ENCODE measurements at regions not wholly inside any gene's neighbourhood (a gene's known extent, or its start where the extent isn't known, plus 50 kb on each side); places are given as distances from the start of the nearest gene placed in this dataset.
A peak's percentile ranks its signal among the peaks of the same experiment; 100 is the strongest.
"Not testable (repeated sequence)": the region's sequence is repeated elsewhere in the genome, so short reads cannot be mapped to it uniquely, and the experiment has no call there.

GRCh38 chr2:60214626-60214875 is 338.9 kb downstream of the BCL11A start:
- Histone ChIP-seq H3K27ac (replicated peaks) (no peak overlapping the region), H3K4me3 (replicated peaks; ENCODE audit: insufficient read depth, low read length) (no peak overlapping the region), H3K27me3 (ENCODE audit: insufficient read depth, poor library complexity, severe bottlenecking) (no peaks in the 10 kb centered on the region)
- TF ChIP-seq SPI1 (IDR thresholded peaks at IDR 0.05; ENCODE audit: borderline replicate concordance, low read depth) (no peak), POLR2AphosphoS5 (IDR thresholded peaks at IDR 0.05; ENCODE audit: low read depth) (no peak), GABPA (IDR thresholded peaks at IDR 0.05; ENCODE audit: low read depth) (no peak)
- TF ChIP-seq, protein P1, sequence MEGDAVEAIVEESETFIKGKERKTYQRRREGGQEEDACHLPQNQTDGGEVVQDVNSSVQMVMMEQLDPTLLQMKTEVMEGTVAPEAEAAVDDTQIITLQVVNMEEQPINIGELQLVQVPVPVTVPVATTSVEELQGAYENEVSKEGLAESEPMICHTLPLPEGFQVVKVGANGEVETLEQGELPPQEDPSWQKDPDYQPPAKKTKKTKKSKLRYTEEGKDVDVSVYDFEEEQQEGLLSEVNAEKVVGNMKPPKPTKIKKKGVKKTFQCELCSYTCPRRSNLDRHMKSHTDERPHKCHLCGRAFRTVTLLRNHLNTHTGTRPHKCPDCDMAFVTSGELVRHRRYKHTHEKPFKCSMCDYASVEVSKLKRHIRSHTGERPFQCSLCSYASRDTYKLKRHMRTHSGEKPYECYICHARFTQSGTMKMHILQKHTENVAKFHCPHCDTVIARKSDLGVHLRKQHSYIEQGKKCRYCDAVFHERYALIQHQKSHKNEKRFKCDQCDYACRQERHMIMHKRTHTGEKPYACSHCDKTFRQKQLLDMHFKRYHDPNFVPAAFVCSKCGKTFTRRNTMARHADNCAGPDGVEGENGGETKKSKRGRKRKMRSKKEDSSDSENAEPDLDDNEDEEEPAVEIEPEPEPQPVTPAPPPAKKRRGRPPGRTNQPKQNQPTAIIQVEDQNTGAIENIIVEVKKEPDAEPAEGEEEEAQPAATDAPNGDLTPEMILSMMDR (IDR thresholded peaks at IDR 0.05; ENCODE audit: insufficient read depth, low read length): no peak
- TF ChIP-seq, protein P2, sequence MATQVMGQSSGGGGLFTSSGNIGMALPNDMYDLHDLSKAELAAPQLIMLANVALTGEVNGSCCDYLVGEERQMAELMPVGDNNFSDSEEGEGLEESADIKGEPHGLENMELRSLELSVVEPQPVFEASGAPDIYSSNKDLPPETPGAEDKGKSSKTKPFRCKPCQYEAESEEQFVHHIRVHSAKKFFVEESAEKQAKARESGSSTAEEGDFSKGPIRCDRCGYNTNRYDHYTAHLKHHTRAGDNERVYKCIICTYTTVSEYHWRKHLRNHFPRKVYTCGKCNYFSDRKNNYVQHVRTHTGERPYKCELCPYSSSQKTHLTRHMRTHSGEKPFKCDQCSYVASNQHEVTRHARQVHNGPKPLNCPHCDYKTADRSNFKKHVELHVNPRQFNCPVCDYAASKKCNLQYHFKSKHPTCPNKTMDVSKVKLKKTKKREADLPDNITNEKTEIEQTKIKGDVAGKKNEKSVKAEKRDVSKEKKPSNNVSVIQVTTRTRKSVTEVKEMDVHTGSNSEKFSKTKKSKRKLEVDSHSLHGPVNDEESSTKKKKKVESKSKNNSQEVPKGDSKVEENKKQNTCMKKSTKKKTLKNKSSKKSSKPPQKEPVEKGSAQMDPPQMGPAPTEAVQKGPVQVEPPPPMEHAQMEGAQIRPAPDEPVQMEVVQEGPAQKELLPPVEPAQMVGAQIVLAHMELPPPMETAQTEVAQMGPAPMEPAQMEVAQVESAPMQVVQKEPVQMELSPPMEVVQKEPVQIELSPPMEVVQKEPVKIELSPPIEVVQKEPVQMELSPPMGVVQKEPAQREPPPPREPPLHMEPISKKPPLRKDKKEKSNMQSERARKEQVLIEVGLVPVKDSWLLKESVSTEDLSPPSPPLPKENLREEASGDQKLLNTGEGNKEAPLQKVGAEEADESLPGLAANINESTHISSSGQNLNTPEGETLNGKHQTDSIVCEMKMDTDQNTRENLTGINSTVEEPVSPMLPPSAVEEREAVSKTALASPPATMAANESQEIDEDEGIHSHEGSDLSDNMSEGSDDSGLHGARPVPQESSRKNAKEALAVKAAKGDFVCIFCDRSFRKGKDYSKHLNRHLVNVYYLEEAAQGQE (IDR thresholded peaks at IDR 0.05; ENCODE audit: insufficient replicate concordance, low read depth): no peak
- no peak for DNase-seq (ENCODE audit: low read depth in 1 of 2, low spot score in 1 of 2)

DNA sequence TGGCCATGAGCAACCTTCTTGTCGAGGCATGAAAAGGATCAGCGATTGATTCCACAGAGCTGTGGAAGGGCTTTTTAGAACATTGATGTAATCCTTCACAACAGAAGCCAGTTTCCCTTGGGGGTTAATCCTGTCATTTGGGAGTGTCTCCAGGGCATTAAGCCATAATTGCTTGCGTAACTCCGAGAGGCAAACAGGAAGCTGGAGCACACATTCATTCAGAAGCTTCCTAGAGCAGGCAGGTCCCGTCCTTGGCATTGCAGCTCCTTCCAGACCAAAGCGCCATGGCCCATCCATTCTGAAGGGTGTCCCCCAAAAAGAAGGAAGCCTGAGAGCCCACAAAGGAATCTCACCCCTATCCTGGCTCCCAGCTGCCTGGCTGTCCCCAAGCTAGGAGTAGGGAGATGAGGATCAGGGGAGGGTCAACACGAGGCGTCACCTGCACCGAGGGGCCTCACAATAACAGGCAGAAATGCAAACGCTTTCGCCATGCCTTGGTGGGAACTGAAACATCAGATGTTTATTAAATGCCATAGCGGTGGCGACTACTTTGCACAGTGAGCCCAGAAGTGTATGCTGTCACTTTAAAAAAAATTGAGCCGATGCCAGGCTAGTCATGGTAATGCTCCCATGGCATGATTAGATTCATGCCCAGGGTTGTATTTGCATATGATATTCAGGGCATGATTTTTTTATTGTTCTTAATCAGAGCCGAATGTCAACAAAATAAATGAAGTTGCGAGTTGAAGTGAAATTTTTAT is 339.4 kb downstream of the BCL11A start:
- DNase-seq (ENCODE audit: low read depth in 1 of 2, low spot score in 1 of 2): peak; percentile 27 to 33
- TF ChIP-seq GABPA (IDR thresholded peaks at IDR 0.05; ENCODE audit: low read depth) (no peak), POLR2AphosphoS5 (IDR thresholded peaks at IDR 0.05; ENCODE audit: low read depth) (no peak), SPI1 (IDR thresholded peaks at IDR 0.05; ENCODE audit: borderline replicate concordance, low read depth) (no peak)
- TF ChIP-seq, protein P1 (IDR thresholded peaks at IDR 0.05; ENCODE audit: insufficient read depth, low read length): no peak
- TF ChIP-seq, protein P2 (IDR thresholded peaks at IDR 0.05; ENCODE audit: insufficient replicate concordance, low read depth): no peak
- Histone ChIP-seq H3K27me3 (ENCODE audit: insufficient read depth, poor library complexity, severe bottlenecking) (no peaks in the 10 kb centered on the region), H3K27ac (replicated peaks) (no peak overlapping the region), H3K4me3 (replicated peaks; ENCODE audit: insufficient read depth, low read length) (no peak overlapping the region)

DNA sequence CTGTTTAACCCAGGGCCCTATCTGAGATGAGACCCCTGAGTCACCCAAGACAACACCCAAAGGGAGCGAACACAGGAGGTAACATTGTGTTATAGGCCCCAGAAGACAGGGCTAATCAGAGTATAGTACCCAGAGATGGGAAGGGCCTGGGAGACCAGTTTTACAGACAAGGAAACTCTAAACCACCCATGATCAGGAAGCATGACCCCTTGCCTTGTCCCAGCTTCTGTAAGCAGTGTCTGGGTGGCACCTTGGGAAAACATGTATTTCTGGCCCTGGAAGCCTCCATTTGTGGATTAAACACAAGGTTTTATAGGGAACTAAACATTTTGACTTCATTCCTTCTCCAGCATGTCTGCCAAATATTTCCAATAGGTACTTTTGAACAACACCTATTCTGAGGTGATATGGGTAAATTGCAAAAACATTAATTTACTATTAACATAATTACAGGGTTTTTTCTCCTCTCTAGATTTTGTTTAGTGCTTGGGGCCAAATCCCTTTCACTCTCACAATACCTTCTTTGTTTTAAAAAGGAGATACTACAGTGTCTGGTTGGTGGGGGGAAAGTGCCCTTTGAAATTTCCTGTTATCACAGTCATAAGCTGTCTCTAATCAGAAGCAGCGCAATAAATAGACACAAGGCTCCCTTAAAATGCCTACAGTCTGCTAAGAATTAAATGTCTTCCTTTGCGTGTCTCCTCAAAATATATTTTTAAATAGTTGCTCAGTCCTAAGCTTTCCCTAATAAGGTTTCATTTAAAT is 341.1 kb downstream of the BCL11A start:
- no peak for DNase-seq (ENCODE audit: low read depth in 1 of 2, low spot score in 1 of 2)
- Histone ChIP-seq H3K27me3 (ENCODE audit: insufficient read depth, poor library complexity, severe bottlenecking) (no peaks in the 10 kb centered on the region), H3K27ac (replicated peaks) (no peak overlapping the region), H3K4me3 (replicated peaks; ENCODE audit: insufficient read depth, low read length) (no peak overlapping the region)
- TF ChIP-seq SPI1 (IDR thresholded peaks at IDR 0.05; ENCODE audit: borderline replicate concordance, low read depth) (no peak), POLR2AphosphoS5 (IDR thresholded peaks at IDR 0.05; ENCODE audit: low read depth) (no peak), GABPA (IDR thresholded peaks at IDR 0.05; ENCODE audit: low read depth) (no peak)
- TF ChIP-seq, protein P1 (IDR thresholded peaks at IDR 0.05; ENCODE audit: insufficient read depth, low read length): no peak
- TF ChIP-seq, protein P2 (IDR thresholded peaks at IDR 0.05; ENCODE audit: insufficient replicate concordance, low read depth): no peak

- H3K27ac ChIP-seq (replicated peaks); H3K4me3 ChIP-seq (replicated peaks; ENCODE audit: insufficient read depth, low read length); DNase-seq (ENCODE audit: low read depth in 1 of 2, low spot score in 1 of 2); H3K27me3 ChIP-seq (ENCODE audit: insufficient read depth, poor library complexity, severe bottlenecking): not testable (repeated sequence)
Measured at GRCh38 chr2:60189006-60189405, 364.4 kb downstream of the BCL11A start.

All from HL-60 (cell line).